ENCODE measurements at regions not wholly inside any gene's neighbourhood (a gene's known extent, or its start where the extent isn't known, plus 50 kb on each side); places are given as distances from the start of the nearest gene placed in this dataset.

DNA sequence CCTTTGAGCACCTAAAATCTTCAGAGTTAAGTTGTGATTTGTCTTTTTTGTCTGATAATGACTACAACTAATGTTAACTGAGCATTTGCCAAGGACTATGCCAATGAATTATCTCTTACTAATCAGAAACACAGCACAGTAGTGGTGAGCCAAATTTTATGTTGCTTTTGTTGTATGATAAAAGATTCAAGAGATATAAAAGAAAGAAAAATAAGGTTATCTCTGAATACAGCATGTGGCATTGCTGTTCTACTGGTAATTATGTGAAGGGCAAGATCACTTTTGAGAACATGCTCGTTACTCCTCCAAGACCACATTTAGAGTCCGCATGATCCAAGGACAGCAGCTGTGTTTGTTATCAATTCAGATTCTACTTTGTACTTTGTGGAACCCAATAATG lies 133.4 kb upstream of the MYLIP start:
- H3K27ac ChIP-seq (ENCODE audit: low read depth, low read length), result no peak overlapping the region
- H3K4me3 ChIP-seq (ENCODE audit: low read depth, low read length), result no peak overlapping the region
- no peaks in the 10 kb centered on the region for H3K79me2 ChIP-seq (ENCODE audit: control insufficient read depth, insufficient read depth, low read length, unreplicated experiment)
- H3K36me3 ChIP-seq (ENCODE audit: insufficient read depth, low read length), result no peaks in the 10 kb centered on the region
- H3K27me3 ChIP-seq (ENCODE audit: insufficient read depth, low read length), result no peaks in the 10 kb centered on the region
- no peak overlapping the region for H2AFZ ChIP-seq (ENCODE audit: low read length, unreplicated experiment)
- no peaks in the 10 kb centered on the region for H3K4me1 ChIP-seq (ENCODE audit: control insufficient read depth, insufficient read depth, low read length, unreplicated experiment)

- Histone ChIP-seq H3K27me3 (ENCODE audit: insufficient read depth, low read length) (no peaks in the 10 kb centered on the region), H3K79me2 (ENCODE audit: control insufficient read depth, insufficient read depth, low read length, unreplicated experiment) (no peaks in the 10 kb centered on the region), H3K4me1 (ENCODE audit: control insufficient read depth, insufficient read depth, low read length, unreplicated experiment) (no peaks in the 10 kb centered on the region), H2AFZ (ENCODE audit: low read length, unreplicated experiment) (no peak overlapping the region), H3K27ac (ENCODE audit: low read depth, low read length) (no peak overlapping the region), H3K4me3 (ENCODE audit: low read depth, low read length) (no peak overlapping the region), H3K36me3 (ENCODE audit: insufficient read depth, low read length) (no peaks in the 10 kb centered on the region)
Measured at GRCh38 chr6:15994814-15995459, 133.9 kb upstream of the MYLIP start.

DNA sequence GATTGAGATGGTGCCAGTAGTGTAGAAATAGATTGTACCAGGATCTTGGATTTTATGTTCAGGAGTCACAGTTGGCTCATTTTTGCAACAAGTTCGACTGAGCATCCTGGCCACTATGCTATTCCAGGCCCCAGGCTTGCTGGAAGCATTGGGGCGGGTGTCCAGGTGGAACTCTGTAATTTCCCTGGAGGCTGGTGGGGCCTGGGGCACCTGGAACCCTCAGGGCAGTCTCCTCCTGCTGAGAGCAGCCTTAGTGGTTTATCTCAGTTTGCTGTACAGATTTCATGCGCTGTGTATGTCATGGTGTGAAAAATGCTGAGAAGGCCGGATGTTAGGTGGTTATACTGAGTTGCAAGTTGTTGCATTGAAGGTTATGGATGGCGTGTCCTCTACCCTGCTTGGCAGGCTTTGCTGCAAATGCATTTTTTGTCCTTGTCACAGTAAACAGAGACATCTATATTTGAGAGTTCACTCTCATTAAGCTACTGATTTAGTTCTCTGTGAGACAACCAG lies 135.1 kb upstream of the MYLIP start:
- H2AFZ ChIP-seq (ENCODE audit: low read length, unreplicated experiment), result no peak overlapping the region
- no peak overlapping the region for H3K4me3 ChIP-seq (ENCODE audit: low read depth, low read length)
- peaks cover 3% of the 10 kb centered on the region; the same call in 1 of the 2 replicates for H3K27me3 ChIP-seq (ENCODE audit: insufficient read depth, low read length)
- no peaks in the 10 kb centered on the region for H3K79me2 ChIP-seq (ENCODE audit: control insufficient read depth, insufficient read depth, low read length, unreplicated experiment)
- H3K27ac ChIP-seq (ENCODE audit: low read depth, low read length), result no peak overlapping the region
- H3K4me1 ChIP-seq (ENCODE audit: control insufficient read depth, insufficient read depth, low read length, unreplicated experiment), result no peaks in the 10 kb centered on the region
- no peaks in the 10 kb centered on the region for H3K36me3 ChIP-seq (ENCODE audit: insufficient read depth, low read length)

- Histone ChIP-seq H3K4me1 (ENCODE audit: control insufficient read depth, insufficient read depth, low read length, unreplicated experiment) (no peaks in the 10 kb centered on the region), H3K27me3 (ENCODE audit: insufficient read depth, low read length) (peaks cover 3% of the 10 kb centered on the region; the same call in 1 of the 2 replicates), H3K36me3 (ENCODE audit: insufficient read depth, low read length) (no peaks in the 10 kb centered on the region), H3K79me2 (ENCODE audit: control insufficient read depth, insufficient read depth, low read length, unreplicated experiment) (no peaks in the 10 kb centered on the region), H2AFZ (ENCODE audit: low read length, unreplicated experiment) (no peak overlapping the region), H3K27ac (ENCODE audit: low read depth, low read length) (no peak overlapping the region), H3K4me3 (ENCODE audit: low read depth, low read length) (no peak overlapping the region)
Measured at GRCh38 chr6:15990179-15990578, 138.7 kb upstream of the MYLIP start.

- H3K27ac ChIP-seq (ENCODE audit: low read depth, low read length), result no peak overlapping the region
- H2AFZ ChIP-seq (ENCODE audit: low read length, unreplicated experiment), result no peak overlapping the region
- no peaks in the 10 kb centered on the region for H3K36me3 ChIP-seq (ENCODE audit: insufficient read depth, low read length)
- H3K4me1 ChIP-seq (ENCODE audit: control insufficient read depth, insufficient read depth, low read length, unreplicated experiment), result no peaks in the 10 kb centered on the region
- H3K27me3 ChIP-seq (ENCODE audit: insufficient read depth, low read length), result peaks cover 3% of the 10 kb centered on the region; the same call in 1 of the 2 replicates
- no peaks in the 10 kb centered on the region for H3K79me2 ChIP-seq (ENCODE audit: control insufficient read depth, insufficient read depth, low read length, unreplicated experiment)
- no peak overlapping the region for H3K4me3 ChIP-seq (ENCODE audit: low read depth, low read length)
Measured at GRCh38 chr6:15989397-15989796, 139.5 kb upstream of the MYLIP start.

DNA sequence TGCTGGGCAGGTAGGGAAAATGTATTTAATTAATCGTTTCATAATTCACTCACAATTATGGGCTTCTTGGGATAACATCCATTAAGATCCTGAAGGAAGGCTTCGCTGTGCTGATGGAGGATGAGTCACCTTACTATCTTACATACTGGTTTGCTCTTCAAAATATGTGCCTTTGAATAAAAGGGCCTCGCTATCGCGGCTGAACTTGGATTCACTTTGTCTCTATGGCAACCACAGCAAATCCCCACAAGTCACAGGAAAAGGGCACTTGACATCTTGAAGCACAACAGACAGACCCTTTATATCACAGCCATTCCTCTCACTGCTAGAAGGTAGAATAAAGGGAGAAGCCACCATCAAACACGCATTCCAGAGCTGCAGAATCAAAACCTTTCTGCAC lies 141.3 kb upstream of the MYLIP start:
- H3K79me2 ChIP-seq (ENCODE audit: control insufficient read depth, insufficient read depth, low read length, unreplicated experiment), result no peaks in the 10 kb centered on the region
- H3K4me1 ChIP-seq (ENCODE audit: control insufficient read depth, insufficient read depth, low read length, unreplicated experiment), result no peaks in the 10 kb centered on the region
- H3K27ac ChIP-seq (ENCODE audit: low read depth, low read length), result no peak overlapping the region
- H3K27me3 ChIP-seq (ENCODE audit: insufficient read depth, low read length), result peaks cover 3% of the 10 kb centered on the region; the same call in 1 of the 2 replicates
- H3K4me3 ChIP-seq (ENCODE audit: low read depth, low read length), result no peak overlapping the region
- no peaks in the 10 kb centered on the region for H3K36me3 ChIP-seq (ENCODE audit: insufficient read depth, low read length)
- H2AFZ ChIP-seq (ENCODE audit: low read length, unreplicated experiment), result no peak overlapping the region

DNA sequence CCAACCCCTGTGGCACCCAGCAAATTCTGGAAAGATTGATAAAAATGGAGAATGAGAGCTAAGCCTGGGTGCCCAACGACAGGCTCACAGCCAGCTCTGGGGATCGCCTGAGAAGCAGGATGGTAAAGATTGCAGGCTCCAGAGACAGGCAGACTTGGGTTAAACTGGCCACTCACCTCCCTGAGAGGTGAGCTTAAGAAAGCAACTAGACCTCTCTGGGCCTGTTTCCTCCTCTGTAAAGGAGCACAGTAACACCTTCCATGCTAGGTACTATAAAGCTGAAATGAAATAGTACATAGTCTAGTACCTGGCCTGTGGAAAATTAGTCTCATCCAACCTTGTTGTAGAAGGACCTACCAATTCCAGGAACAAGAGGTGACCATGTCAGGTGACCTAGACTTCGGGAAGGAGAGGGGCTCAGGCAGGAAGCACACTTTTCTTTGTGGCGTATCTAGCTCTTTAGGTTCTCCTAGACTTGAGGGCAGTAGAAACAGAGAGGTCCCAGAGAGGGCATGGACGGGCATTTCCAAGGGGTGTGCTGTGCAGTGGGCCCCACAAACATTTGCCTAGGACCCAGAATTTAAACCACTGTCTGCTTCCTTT lies 142.8 kb upstream of the MYLIP start:
- no peak overlapping the region for H3K4me3 ChIP-seq (ENCODE audit: low read depth, low read length)
- no peaks in the 10 kb centered on the region for H3K79me2 ChIP-seq (ENCODE audit: control insufficient read depth, insufficient read depth, low read length, unreplicated experiment)
- peaks cover 3% of the 10 kb centered on the region; the same call in 1 of the 2 replicates for H3K27me3 ChIP-seq (ENCODE audit: insufficient read depth, low read length)
- H2AFZ ChIP-seq (ENCODE audit: low read length, unreplicated experiment), result no peak overlapping the region
- H3K36me3 ChIP-seq (ENCODE audit: insufficient read depth, low read length), result no peaks in the 10 kb centered on the region
- no peak overlapping the region for H3K27ac ChIP-seq (ENCODE audit: low read depth, low read length)
- no peaks in the 10 kb centered on the region for H3K4me1 ChIP-seq (ENCODE audit: control insufficient read depth, insufficient read depth, low read length, unreplicated experiment)

DNA sequence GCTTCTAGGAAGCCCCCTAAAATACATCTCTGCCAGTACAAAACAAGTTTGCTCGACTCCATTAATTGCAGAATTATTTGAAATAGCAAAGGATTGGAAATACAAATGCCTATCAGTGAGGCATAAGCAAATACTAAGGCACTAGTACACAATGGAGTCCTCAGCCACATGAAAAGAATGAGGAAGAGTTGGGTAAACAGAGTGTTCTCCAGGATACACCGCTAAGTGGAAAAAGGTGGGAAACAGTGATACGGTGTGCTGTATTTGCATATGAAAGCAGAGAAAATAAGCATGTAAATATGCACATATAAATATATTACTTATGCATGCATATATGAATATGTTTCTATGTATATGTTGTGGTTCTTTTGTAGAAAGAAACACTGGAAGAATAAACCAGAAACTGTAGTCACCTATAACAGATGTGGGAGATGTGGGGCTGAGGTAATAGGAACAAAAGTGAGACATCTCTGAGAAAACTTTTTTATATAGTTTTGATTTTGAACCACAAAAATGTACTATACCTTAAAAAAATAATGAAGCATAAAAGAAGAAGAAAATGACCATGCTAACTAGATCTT lies 143.4 kb upstream of the MYLIP start:
- H3K4me3 ChIP-seq (ENCODE audit: low read depth, low read length), result no peak overlapping the region
- no peak overlapping the region for H3K27ac ChIP-seq (ENCODE audit: low read depth, low read length)
- no peaks in the 10 kb centered on the region for H3K79me2 ChIP-seq (ENCODE audit: control insufficient read depth, insufficient read depth, low read length, unreplicated experiment)
- no peaks in the 10 kb centered on the region for H3K4me1 ChIP-seq (ENCODE audit: control insufficient read depth, insufficient read depth, low read length, unreplicated experiment)
- no peaks in the 10 kb centered on the region for H3K36me3 ChIP-seq (ENCODE audit: insufficient read depth, low read length)
- H3K27me3 ChIP-seq (ENCODE audit: insufficient read depth, low read length), result peaks cover 3% of the 10 kb centered on the region; the same call in 1 of the 2 replicates
- H2AFZ ChIP-seq (ENCODE audit: low read length, unreplicated experiment), result no peak overlapping the region

- Histone ChIP-seq H3K27ac (ENCODE audit: low read depth, low read length) (no peak overlapping the region), H3K4me3 (ENCODE audit: low read depth, low read length) (no peak overlapping the region), H3K36me3 (ENCODE audit: insufficient read depth, low read length) (no peaks in the 10 kb centered on the region), H3K27me3 (ENCODE audit: insufficient read depth, low read length) (no peaks in the 10 kb centered on the region), H3K4me1 (ENCODE audit: control insufficient read depth, insufficient read depth, low read length, unreplicated experiment) (no peaks in the 10 kb centered on the region), H2AFZ (ENCODE audit: low read length, unreplicated experiment) (no peak overlapping the region), H3K79me2 (ENCODE audit: control insufficient read depth, insufficient read depth, low read length, unreplicated experiment) (no peaks in the 10 kb centered on the region)
Measured at GRCh38 chr6:15981956-15982355, 146.9 kb upstream of the MYLIP start.

- Histone ChIP-seq H3K27ac (ENCODE audit: low read depth, low read length) (no peak overlapping the region), H3K4me1 (ENCODE audit: control insufficient read depth, insufficient read depth, low read length, unreplicated experiment) (no peaks in the 10 kb centered on the region), H3K27me3 (ENCODE audit: insufficient read depth, low read length) (no peaks in the 10 kb centered on the region), H3K4me3 (ENCODE audit: low read depth, low read length) (no peak overlapping the region), H3K36me3 (ENCODE audit: insufficient read depth, low read length) (no peaks in the 10 kb centered on the region), H2AFZ (ENCODE audit: low read length, unreplicated experiment) (no peak overlapping the region), H3K79me2 (ENCODE audit: control insufficient read depth, insufficient read depth, low read length, unreplicated experiment) (no peaks in the 10 kb centered on the region)
Measured at GRCh38 chr6:15980801-15981200, 148.1 kb upstream of the MYLIP start.

DNA sequence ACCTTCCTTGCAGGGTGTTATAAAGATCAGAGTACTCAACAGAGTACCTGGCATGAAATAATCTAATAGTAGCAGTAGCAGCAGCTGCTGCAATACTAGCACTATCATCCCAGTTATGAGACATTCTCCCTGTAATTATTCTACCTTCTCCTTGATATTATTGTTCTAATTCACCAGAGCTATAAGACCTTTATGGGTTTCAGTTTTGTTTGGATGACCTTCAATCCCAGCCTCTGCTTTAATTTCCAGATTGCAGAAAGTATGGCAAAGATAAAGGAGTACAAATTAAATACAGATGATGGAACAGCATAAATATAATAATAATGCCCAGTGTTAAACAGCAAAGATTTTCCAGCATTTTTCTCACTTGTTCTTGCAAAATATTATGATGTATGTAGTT lies 150.5 kb upstream of the MYLIP start:
- Histone ChIP-seq H3K4me1 (ENCODE audit: control insufficient read depth, insufficient read depth, low read length, unreplicated experiment) (no peaks in the 10 kb centered on the region), H3K27me3 (ENCODE audit: insufficient read depth, low read length) (no peaks in the 10 kb centered on the region), H3K27ac (ENCODE audit: low read depth, low read length) (no peak overlapping the region), H3K4me3 (ENCODE audit: low read depth, low read length) (no peak overlapping the region), H3K79me2 (ENCODE audit: control insufficient read depth, insufficient read depth, low read length, unreplicated experiment) (no peaks in the 10 kb centered on the region), H2AFZ (ENCODE audit: low read length, unreplicated experiment) (no peak overlapping the region), H3K36me3 (ENCODE audit: insufficient read depth, low read length) (no peaks in the 10 kb centered on the region)

All from ACC112 (cell line).